ENCODE measurements at regions not wholly inside any gene's neighbourhood (a gene's known extent, or its start where the extent isn't known, plus 50 kb on each side); places are given as distances from the start of the nearest gene placed in this dataset.

GRCh38 chr12:114473717-114474116, 67.8 kb upstream of the TBX5 start:
- peaks cover 77% of the 10 kb centered on the region for H3K27me3 Mint-ChIP-seq (ENCODE audit: low read depth)

More at GRCh38 chr12:114473717-114474116, 67.8 kb upstream of the TBX5 start:
- Histone ChIP-seq H3K56ac (ENCODE audit: insufficient read length, low read depth, low read length) (no peak overlapping the region), H3K4me2 (ENCODE audit: insufficient read depth, insufficient read length, low read length) (no peak overlapping the region), H3K14ac (ENCODE audit: insufficient read depth, low read length) (no peak overlapping the region), H3K9me3 (ENCODE audit: control insufficient read depth, low read depth, low read length) (no peaks in the 10 kb centered on the region), H3K23ac (ENCODE audit: insufficient read length, low read depth, low read length) (no peak overlapping the region), H3K79me1 (ENCODE audit: insufficient read depth, low read depth, low read length, poor library complexity, severe bottlenecking) (no peaks in the 10 kb centered on the region), H3K9ac (ENCODE audit: extremely low read depth, insufficient read length, low read length) (no peak overlapping the region), H3K23me2 (ENCODE audit: insufficient read length, low read depth, low read length, poor library complexity, severe bottlenecking) (no peaks in the 10 kb centered on the region), H4K5ac (ENCODE audit: insufficient read length, low read depth, low read length) (no peak overlapping the region), H3K18ac (ENCODE audit: insufficient read length, low read depth, low read length) (no peak overlapping the region), H2BK5ac (ENCODE audit: insufficient read length, low read length) (no peak overlapping the region), H3K4me1 (ENCODE audit: insufficient read depth, low read length) (no peaks in the 10 kb centered on the region; the same call in none of the 2 replicates), H2BK20ac (ENCODE audit: low read depth, low read length, poor library complexity, severe bottlenecking) (no peak overlapping the region), H4K20me1 (ENCODE audit: control insufficient read depth, insufficient read depth, insufficient read length) (no peaks in the 10 kb centered on the region), H3K27ac (ENCODE audit: insufficient read length, low read depth, low read length) (no peak overlapping the region), H3K79me2 (ENCODE audit: insufficient read depth, low read length) (no peaks in the 10 kb centered on the region), H4K8ac (replicated peaks; ENCODE audit: insufficient read length, low read depth, low read length) (no peak overlapping the region), H2AK5ac (ENCODE audit: insufficient read length, low read length) (no peak overlapping the region), H3K27me3 (ENCODE audit: insufficient read depth, low read length) (peaks cover 9% of the 10 kb centered on the region; the same call in 1 of the 2 replicates), H2BK15ac (ENCODE audit: low read depth, low read length) (no peak overlapping the region), H3T11ph (ENCODE audit: low read length) (no peak overlapping the region), H2AFZ (ENCODE audit: low read length) (no peak overlapping the region), H3K4ac (ENCODE audit: low read depth, low read length) (no peak overlapping the region), H4K91ac (ENCODE audit: insufficient read length, low read depth, low read length) (no peak overlapping the region), H2BK12ac (ENCODE audit: insufficient read length, low read depth, low read length) (no peak overlapping the region), H2BK120ac (ENCODE audit: low read depth, low read length, poor library complexity, severe bottlenecking) (no peak overlapping the region)
- Mint-ChIP-seq H3K4me1 (no peaks in the 10 kb centered on the region; a peak in 1 of 4 replicates), H3K36me3 (ENCODE audit: insufficient read depth in 1 of 3, low read depth in 3 of 3) (no peaks in the 10 kb centered on the region), H3K4me3 (no peak overlapping the region), H3K9me3 (no peaks in the 10 kb centered on the region; a peak in 1 of 5 replicates), H3K27ac (no peak overlapping the region)
- DNase-seq, result no peak
- TF ChIP-seq CTCF (conservative IDR thresholded peaks at IDR 0.05), result no peak
- WGBS (ENCODE audit: extremely low coverage, insufficient read length, low lambda C conversion rate), result no CpG with 5 or more reads among the region's 3 CpGs

Data from H9 (cell line).